ENCODE measurements at regions not wholly inside any gene's neighbourhood (a gene's known extent, or its start where the extent isn't known, plus 50 kb on each side); places are given as distances from the start of the nearest gene placed in this dataset.
A peak's percentile ranks its signal among the peaks of the same experiment; 100 is the strongest.

DNA sequence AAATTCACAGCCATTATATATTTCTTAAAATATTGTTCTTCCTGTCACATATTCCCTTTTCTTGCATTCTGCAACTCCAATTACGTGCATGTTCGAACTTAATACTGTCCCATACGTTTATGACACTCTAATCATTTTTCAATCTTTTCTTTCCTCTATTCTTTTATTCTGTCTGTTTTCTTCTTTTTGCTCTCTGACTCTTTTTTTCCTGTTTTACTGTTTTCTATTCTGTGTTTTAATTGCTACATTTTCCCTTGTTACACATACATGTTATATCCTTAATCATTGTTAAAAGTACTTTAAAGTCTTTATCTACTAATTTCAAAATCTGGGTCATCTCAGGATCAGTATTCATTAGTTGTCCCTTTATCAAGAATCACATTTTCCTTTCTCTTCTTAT lies 1149.1 kb upstream of the PCDH20 start:
- Histone ChIP-seq H3K4me1 (ENCODE audit: control insufficient read depth, insufficient read depth, low read length) (no peaks in the 10 kb centered on the region), H3K27me3 (ENCODE audit: control insufficient read depth, insufficient read depth) (no peaks in the 10 kb centered on the region), H3K4me3 (ENCODE audit: low read length) (no peak overlapping the region), H3K27ac (ENCODE audit: low read length) (no peak overlapping the region), H3K9me3 (ENCODE audit: control insufficient read depth, low read length) (no peaks in the 10 kb centered on the region)
- no peak for ATAC-seq
- WGBS, result 86% methylated on average over 3 of the region's 3 CpGs
- intact Hi-C loops (cut with DNase I), result no loop called here
- DNase-seq, result no peak

DNA sequence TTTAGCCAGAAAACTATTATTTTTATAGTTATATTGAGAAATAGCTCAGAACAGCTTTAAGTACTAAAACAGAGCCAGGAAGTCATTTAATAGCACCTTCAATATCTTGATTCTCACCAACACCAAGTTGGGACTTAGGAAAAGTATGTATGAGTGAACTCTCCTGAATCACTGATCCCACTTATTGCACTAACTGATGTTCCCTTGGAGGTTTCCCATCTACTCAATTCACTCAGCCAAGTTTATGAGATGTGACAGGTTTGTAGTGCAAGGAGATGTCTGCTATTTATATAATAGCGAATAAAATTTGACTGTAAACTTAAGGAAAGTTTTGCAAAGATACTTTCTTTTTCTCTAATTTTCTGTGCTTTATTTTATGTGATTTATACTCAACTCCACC lies 1147.6 kb upstream of the PCDH20 start:
- no peaks in the 10 kb centered on the region for H3K27me3 ChIP-seq (ENCODE audit: control insufficient read depth, insufficient read depth)
- WGBS, result 76% methylated on average over 1 of the region's 1 CpG
- no peak for ATAC-seq
- intact Hi-C loops (cut with DNase I), result no loop called here
- H3K4me3 ChIP-seq (ENCODE audit: low read length), result no peak overlapping the region
- H3K9me3 ChIP-seq (ENCODE audit: control insufficient read depth, low read length), result no peaks in the 10 kb centered on the region
- DNase-seq, result no peak
- no peaks in the 10 kb centered on the region for H3K4me1 ChIP-seq (ENCODE audit: control insufficient read depth, insufficient read depth, low read length)
- no peak overlapping the region for H3K27ac ChIP-seq (ENCODE audit: low read length)

DNA sequence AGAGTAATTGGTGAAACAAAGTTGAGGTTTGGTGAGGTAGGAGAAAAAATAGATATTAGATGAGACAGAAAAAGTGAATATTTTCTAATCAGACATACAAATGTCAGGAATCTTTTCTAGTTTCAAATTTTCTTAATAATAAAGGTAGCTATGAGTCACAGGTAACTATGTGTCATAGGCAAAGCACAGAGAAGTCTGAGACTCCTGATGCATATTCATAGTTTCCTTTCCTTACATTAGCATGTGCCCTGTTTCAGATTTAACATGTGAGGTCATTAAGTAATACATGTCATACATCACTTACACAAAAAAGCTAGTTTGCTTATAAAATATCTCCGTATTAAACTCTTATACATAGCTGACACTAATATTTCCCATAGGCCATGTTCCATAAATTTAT lies 1141.3 kb upstream of the PCDH20 start:
- intact Hi-C loops (cut with DNase I), result no loop called here
- WGBS, result 80% methylated on average over 1 of the region's 1 CpG
- Histone ChIP-seq H3K27me3 (ENCODE audit: control insufficient read depth, insufficient read depth) (no peaks in the 10 kb centered on the region), H3K4me1 (ENCODE audit: control insufficient read depth, insufficient read depth, low read length) (no peaks in the 10 kb centered on the region), H3K27ac (ENCODE audit: low read length) (no peak overlapping the region), H3K9me3 (ENCODE audit: control insufficient read depth, low read length) (no peaks in the 10 kb centered on the region), H3K4me3 (ENCODE audit: low read length) (no peak overlapping the region)
- ATAC-seq (no peak), DNase-seq (no peak)

DNA sequence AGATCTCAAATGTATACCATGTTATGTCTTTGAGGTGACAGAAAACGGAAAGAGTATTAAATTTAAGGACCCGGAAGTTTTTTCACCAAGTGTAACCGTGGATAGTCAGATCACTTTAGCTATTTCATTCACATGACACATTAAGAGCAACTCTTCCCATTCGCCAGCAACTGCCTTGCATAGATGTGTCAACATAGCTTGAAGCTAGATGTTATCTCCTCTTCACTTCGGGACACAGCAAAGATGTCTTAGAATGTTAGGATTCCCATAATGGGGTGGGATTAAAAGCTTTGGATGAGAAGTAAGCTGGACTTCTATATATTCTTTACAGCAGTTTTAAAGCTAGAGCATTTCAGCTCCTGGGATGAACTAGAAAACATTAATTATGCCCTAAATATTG lies 1135.9 kb upstream of the PCDH20 start:
- ATAC-seq (no peak), DNase-seq (no peak)
- no peak overlapping the region for H3K4me3 ChIP-seq (ENCODE audit: low read length)
- intact Hi-C loops (cut with DNase I), result no loop called here
- H3K27ac ChIP-seq (ENCODE audit: low read length), result no peak overlapping the region
- no peaks in the 10 kb centered on the region for H3K9me3 ChIP-seq (ENCODE audit: control insufficient read depth, low read length)
- H3K4me1 ChIP-seq (ENCODE audit: control insufficient read depth, insufficient read depth, low read length), result no peaks in the 10 kb centered on the region
- WGBS, result 49% methylated on average over 5 of the region's 5 CpGs
- no peaks in the 10 kb centered on the region for H3K27me3 ChIP-seq (ENCODE audit: control insufficient read depth, insufficient read depth)

DNA sequence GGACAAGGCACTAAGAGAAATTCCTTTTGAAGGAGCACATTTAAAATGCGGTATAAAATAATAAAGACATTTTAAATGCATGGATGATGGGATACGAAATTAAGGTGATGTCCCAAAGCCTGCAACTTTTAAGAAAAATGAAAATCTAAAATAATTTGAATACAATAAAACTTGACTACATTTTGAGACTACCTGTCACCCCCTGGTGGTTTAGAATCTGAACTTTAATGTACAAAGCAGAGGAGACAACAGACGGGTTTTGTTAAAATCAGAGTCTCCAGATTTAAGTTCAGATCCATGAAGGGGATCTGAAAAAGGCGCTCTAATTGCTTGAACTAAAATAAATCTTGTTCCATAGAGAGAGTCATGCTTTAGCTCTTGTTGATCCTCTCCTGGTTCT lies 1129.3 kb upstream of the PCDH20 start:
- Histone ChIP-seq H3K4me1 (ENCODE audit: control insufficient read depth, insufficient read depth, low read length) (no peaks in the 10 kb centered on the region), H3K27ac (ENCODE audit: low read length) (no peak overlapping the region), H3K27me3 (ENCODE audit: control insufficient read depth, insufficient read depth) (no peaks in the 10 kb centered on the region), H3K9me3 (ENCODE audit: control insufficient read depth, low read length) (no peaks in the 10 kb centered on the region), H3K4me3 (ENCODE audit: low read length) (no peak overlapping the region)
- WGBS, result 86% methylated on average over 4 of the region's 4 CpGs
- no peak for DNase-seq
- ATAC-seq, result no peak
- intact Hi-C loops (cut with DNase I), result no loop called here

DNA sequence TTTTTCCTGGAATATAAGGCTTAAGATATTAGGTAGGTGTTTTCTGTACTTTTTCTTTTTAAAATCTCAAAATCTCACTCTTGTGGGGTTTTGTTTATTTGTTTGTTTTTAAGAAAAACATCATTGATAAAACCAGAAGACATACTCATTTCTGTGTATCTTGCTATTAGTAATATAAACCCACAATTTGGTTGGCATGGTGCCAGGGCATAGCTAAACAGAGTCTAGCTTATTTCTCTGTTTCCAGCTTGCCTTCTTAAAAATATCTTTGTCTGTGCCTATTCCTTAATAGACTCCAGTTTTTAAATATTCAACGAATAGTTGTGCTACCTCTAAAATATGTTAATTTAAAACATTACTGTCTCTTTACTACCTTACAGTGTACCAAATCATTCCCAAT lies 1121.9 kb upstream of the PCDH20 start:
- no peaks in the 10 kb centered on the region for H3K27me3 ChIP-seq (ENCODE audit: control insufficient read depth, insufficient read depth)
- WGBS, result 84% methylated on average over 1 of the region's 1 CpG
- no peaks in the 10 kb centered on the region for H3K9me3 ChIP-seq (ENCODE audit: control insufficient read depth, low read length)
- intact Hi-C loops (cut with DNase I), result no loop called here
- no peak overlapping the region for H3K27ac ChIP-seq (ENCODE audit: low read length)
- ATAC-seq (no peak), DNase-seq (no peak)
- H3K4me1 ChIP-seq (ENCODE audit: control insufficient read depth, insufficient read depth, low read length), result no peaks in the 10 kb centered on the region
- no peak overlapping the region for H3K4me3 ChIP-seq (ENCODE audit: low read length)

DNA sequence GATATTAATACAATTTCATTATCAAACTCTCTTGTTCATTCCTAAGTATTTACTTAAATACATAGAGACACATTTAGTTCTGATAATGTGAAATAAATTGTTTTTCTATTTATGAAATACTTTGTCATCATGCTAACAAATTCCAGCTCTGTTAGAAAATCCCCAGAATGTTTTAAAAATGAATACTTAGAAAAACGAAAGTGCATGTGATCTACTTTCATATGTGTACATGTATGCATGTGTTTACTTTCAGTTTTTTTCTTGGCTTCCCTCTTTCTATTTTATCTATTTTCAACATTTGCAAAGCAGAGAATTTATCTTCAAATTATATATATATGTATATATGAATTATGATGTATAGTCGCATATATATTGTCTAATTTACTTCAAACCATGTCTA lies 1110.0 kb upstream of the PCDH20 start:
- H3K27ac ChIP-seq (ENCODE audit: low read length), result no peak overlapping the region
- ATAC-seq (no peak), DNase-seq (no peak)
- no peaks in the 10 kb centered on the region for H3K27me3 ChIP-seq (ENCODE audit: control insufficient read depth, insufficient read depth)
- no peaks in the 10 kb centered on the region for H3K9me3 ChIP-seq (ENCODE audit: control insufficient read depth, low read length)
- H3K4me1 ChIP-seq (ENCODE audit: control insufficient read depth, insufficient read depth, low read length), result no peaks in the 10 kb centered on the region
- no peak overlapping the region for H3K4me3 ChIP-seq (ENCODE audit: low read length)
- WGBS, result 58% methylated on average over 2 of the region's 2 CpGs
- intact Hi-C loops (cut with DNase I), result no loop called here

DNA sequence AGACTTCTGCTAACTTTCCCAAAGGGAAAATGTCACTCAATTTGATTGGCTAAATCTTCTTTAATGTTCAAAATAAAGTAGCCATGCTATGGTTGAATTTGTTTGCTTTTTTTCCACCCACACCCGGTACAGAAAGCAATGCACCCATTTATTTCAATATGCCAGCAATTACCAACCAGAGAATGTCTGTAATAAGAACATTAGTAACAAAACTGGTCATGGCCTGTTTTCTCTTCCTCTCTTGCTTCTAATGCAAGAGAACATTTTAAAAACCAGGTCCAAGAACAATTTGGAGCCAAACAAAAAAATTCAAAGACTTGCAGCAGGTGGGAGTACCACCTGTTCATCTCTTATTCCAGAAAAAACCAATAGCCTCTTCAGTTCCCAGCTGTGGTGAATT lies 1108.8 kb upstream of the PCDH20 start:
- ATAC-seq (no peak), DNase-seq (no peak)
- intact Hi-C loops (cut with DNase I), result no loop called here
- WGBS, result 70% methylated on average over 1 of the region's 1 CpG
- Histone ChIP-seq H3K9me3 (ENCODE audit: control insufficient read depth, low read length) (no peaks in the 10 kb centered on the region), H3K4me3 (ENCODE audit: low read length) (no peak overlapping the region), H3K4me1 (ENCODE audit: control insufficient read depth, insufficient read depth, low read length) (no peaks in the 10 kb centered on the region), H3K27me3 (ENCODE audit: control insufficient read depth, insufficient read depth) (no peaks in the 10 kb centered on the region), H3K27ac (ENCODE audit: low read length) (no peak overlapping the region)

DNA sequence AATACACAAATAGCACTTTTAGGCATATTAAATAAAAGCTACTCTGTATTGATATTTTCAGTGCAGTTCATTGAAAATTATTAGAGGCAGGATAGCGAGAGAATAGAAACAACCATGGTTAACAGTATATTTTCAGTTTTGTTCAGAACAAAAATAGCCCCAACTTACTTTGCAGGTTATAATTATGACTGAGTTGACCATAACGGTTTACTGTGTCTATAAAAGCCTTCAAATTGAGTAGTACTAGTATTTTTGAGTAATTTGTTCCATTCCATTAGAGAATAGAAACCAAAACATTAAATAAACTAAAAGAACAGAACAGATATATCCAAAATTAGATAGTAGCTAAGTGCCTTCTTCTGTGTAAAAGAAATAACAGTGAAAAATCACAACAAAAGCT lies 1108.4 kb upstream of the PCDH20 start:
- Histone ChIP-seq H3K27me3 (ENCODE audit: control insufficient read depth, insufficient read depth) (no peaks in the 10 kb centered on the region), H3K9me3 (ENCODE audit: control insufficient read depth, low read length) (no peaks in the 10 kb centered on the region), H3K4me3 (ENCODE audit: low read length) (no peak overlapping the region), H3K27ac (ENCODE audit: low read length) (no peak overlapping the region), H3K4me1 (ENCODE audit: control insufficient read depth, insufficient read depth, low read length) (no peaks in the 10 kb centered on the region)
- WGBS, result 66% methylated on average over 2 of the region's 2 CpGs
- DNase-seq (no peak), ATAC-seq (no peak)
- intact Hi-C loops (cut with DNase I), result no loop called here

DNA sequence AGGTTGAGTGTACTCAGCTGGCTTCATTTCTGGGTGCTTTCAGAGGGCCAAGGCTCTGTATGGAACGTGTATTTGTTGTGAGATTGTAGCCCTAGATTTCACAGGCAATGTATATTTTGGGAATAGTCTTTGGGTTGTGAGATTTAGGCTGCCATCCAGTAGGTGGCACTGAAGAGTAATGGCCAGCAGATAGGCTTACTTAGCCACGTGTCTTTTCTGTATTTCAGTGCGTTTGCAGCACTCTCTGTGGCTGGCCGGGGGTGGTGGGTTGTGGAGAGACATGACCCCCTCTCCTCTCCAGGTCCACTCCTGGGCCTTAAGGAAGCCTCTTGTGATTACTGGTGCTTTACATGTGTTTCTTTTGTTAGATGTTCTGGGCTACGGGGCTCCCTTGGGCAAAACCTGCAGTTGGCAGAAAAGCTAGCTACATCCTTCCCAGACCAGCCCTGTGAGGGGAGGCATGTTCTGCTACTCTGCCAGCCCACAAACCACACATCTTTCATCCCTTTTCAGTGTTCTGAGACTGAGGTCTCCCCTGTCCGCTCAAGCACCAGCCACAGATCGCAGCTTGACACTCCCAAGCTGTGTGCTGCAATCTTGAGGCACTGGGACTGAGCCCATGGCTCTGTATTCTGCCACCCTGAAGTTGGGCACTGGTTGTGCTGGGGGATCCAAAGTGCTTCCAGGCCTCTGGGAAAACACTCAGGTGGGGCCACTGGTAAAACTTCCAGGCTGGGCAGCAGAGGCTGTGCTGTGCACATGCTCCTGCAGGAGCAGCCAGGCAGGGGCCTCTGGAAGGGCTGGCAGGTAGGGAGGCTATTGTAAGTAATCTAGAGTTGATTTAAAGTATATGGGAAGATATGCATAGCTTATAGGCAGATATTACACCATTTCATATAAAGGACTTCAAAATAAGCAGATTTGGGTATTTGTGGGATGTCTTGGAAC lies 1096.8 kb upstream of the PCDH20 start:
- H3K9me3 ChIP-seq (ENCODE audit: control insufficient read depth, low read length), result no peaks in the 10 kb centered on the region
- no peaks in the 10 kb centered on the region for H3K27me3 ChIP-seq (ENCODE audit: control insufficient read depth, insufficient read depth)
- ATAC-seq (peak; percentile 31 to 43), DNase-seq (peak in 2 of 3 donors; percentile 16 to 25)
- no peak overlapping the region for H3K27ac ChIP-seq (ENCODE audit: low read length)
- no peaks in the 10 kb centered on the region for H3K4me1 ChIP-seq (ENCODE audit: control insufficient read depth, insufficient read depth, low read length)
- intact Hi-C loops (cut with DNase I), result no loop called here
- H3K4me3 ChIP-seq (ENCODE audit: low read length), result no peak overlapping the region
- WGBS, result 35% methylated on average over 7 of the region's 7 CpGs

DNA sequence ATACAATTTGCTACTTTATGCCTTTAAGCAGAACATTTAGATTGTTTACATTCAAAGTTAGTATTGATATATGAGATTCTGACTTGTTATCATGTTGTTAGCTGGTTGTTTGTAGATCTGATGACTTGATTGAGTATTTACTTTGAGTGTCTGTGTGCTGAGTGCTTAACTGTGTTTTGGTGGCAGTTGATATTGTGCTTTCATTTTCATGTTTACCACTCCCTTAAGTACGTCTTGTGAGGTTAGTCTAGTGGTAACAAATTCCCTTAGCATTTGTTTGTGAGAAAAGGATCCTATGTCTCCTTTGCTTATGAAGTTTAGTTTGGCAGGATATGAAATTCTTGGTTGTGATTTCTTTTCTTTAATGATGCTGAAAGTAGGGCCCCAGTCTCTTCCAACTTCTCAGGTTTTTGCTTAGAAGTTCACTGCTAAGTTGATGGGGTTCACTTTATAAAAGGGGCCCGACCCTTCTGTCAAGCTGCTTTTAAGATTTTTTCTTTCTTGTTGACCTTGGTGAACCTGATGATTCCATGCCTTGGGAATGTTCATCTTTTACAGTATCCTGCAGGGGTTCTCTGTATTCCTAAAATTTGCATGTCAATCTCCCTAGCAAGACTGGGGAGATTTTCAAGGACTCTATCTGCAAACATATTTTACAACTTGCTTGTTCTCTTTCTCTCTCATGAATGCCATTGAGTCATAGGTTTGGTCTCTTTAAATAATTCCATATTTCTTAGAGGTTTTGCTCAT lies 1095.4 kb upstream of the PCDH20 start:
- WGBS, result 57% methylated on average over 2 of the region's 2 CpGs
- H3K4me1 ChIP-seq (ENCODE audit: control insufficient read depth, insufficient read depth, low read length), result no peaks in the 10 kb centered on the region
- no peak for ATAC-seq

More for the DNA sequence above, 1095.4 kb upstream of the PCDH20 start:
- Histone ChIP-seq H3K9me3 (ENCODE audit: control insufficient read depth, low read length) (no peaks in the 10 kb centered on the region), H3K27me3 (ENCODE audit: control insufficient read depth, insufficient read depth) (no peaks in the 10 kb centered on the region), H3K4me3 (ENCODE audit: low read length) (no peak overlapping the region), H3K27ac (ENCODE audit: low read length) (no peak overlapping the region)
- intact Hi-C loops (cut with DNase I), result no loop called here
- DNase-seq, result no peak
